Endothelial cell of umbilical vein (primary cell): ENCODE measurements at regions not wholly inside any gene's neighbourhood (a gene's known extent, or its start where the extent isn't known, plus 50 kb on each side); places are given as distances from the start of the nearest gene placed in this dataset.

Experiments used
- BruUV-seq: library from RNA; stranded (reverse); fragments of 400-500 nt; replicated peaks from 2 replicates; lab custom pipeline; 2021; lab: Mats Ljungman, UMichigan
- CTCF ChIA-PET: fragments of 300-600, 350-600 bp; sonication (Branson Sonifier 250); formaldehyde crosslinking; loops from one replicate; lab custom pipeline; 2021; ENCODE audit warnings: antibody characterized with exemption, inconsistent platforms; lab: Charles Lee
- POLR2A ChIA-PET: fragments of 300-600, 350-600 bp; sonication (Branson Sonifier 250); formaldehyde crosslinking; loops from one replicate; lab custom pipeline; 2021; ENCODE audit warnings: antibody characterized with exemption, inconsistent platforms; lab: Charles Lee
- DNase-seq: peaks from one replicate; pipeline ENCODE4 v3.0.0-alpha.2; 2011; ENCODE audit warnings: low read depth, low spot score
- FAIRE-seq: peaks from 2 replicates; lab custom pipeline; 2011; peaks lifted over from hg19 to GRCh38; lab: Jason Lieb, UNC
- H2AFZ ChIP-seq: 2 replicates; pipeline ENCODE4 v1.6.0; 2012; ENCODE audit warnings: low read depth, low read length, control low read depth, inconsistent platforms
- H3K27ac ChIP-seq: 2 replicates; pipeline ENCODE4 v1.5.1; 2011; ENCODE audit warnings: low read depth, mild to moderate bottlenecking, control low read depth, low read length, moderate library complexity; ENCODE audit not compliant: insufficient read depth
- H3K27me3 ChIP-seq, 2 experiments: 2 replicates each; pipeline versions ENCODE4 v1.6.0 to v1.6.1; 2011; ENCODE audit warnings: low read length in 2 of 2, mixed read lengths in 1 of 2; ENCODE audit not compliant: control insufficient read depth in 2 of 2, insufficient read depth in 2 of 2
- H3K36me3 ChIP-seq, 2 experiments: 2 replicates in 1 of 2; 3 replicates in 1 of 2; pipeline ENCODE4 v1.5.1; 2011; ENCODE audit warnings: low read length in 2 of 2, mild to moderate bottlenecking in 1 of 2, moderate library complexity in 1 of 2; ENCODE audit not compliant: control insufficient read depth in 2 of 2, insufficient read depth in 2 of 2; ENCODE audit errors: extremely low read depth in 1 of 2
- H3K4me1 ChIP-seq: 3 replicates; pipeline ENCODE4 v1.5.1; 2011; ENCODE audit warnings: mild to moderate bottlenecking, low read length; ENCODE audit not compliant: control insufficient read depth, insufficient read depth; ENCODE audit errors: extremely low read depth
- H3K4me2 ChIP-seq: 2 replicates; pipeline ENCODE4 v1.6.1; 2011; ENCODE audit warnings: low read length, control low read depth, mixed read lengths; ENCODE audit not compliant: insufficient read depth
- H3K4me3 ChIP-seq, 3 experiments: fragments of 200-600 bp in 1 of 3; sonication (generic), shearing (Covaris generic) in 1 of 3; replicated peaks in 1 of 3; 2 replicates each; pipeline ENCODE4 v1.5.1; 2011 to 2016; ENCODE audit warnings: control low read depth in 3 of 3, low read length in 3 of 3, mild to moderate bottlenecking in 2 of 3, inconsistent platforms in 1 of 3, low read depth in 1 of 3, moderate library complexity in 1 of 3; ENCODE audit not compliant: insufficient read depth in 1 of 3
- H3K79me2 ChIP-seq: 2 replicates; pipeline ENCODE4 v1.6.0; 2012; ENCODE audit warnings: low read length, inconsistent platforms; ENCODE audit not compliant: control insufficient read depth, insufficient read depth
- H3K9ac ChIP-seq: replicated peaks from 2 replicates; pipeline ENCODE3; 2011; ENCODE audit warnings: low read length, control low read depth; ENCODE audit not compliant: insufficient read depth; ENCODE audit errors: extremely low read depth
- H3K9me1 ChIP-seq: replicated peaks from 3 replicates; pipeline ENCODE4 v1.6.0; 2011; ENCODE audit warnings: mild to moderate bottlenecking, low read length; ENCODE audit not compliant: control insufficient read depth, insufficient read depth; ENCODE audit errors: extremely low read depth
- H3K9me3 ChIP-seq: replicated peaks from 2 replicates; pipeline ENCODE4 v1.5.1; 2012; ENCODE audit warnings: low read length, inconsistent platforms; ENCODE audit not compliant: control insufficient read depth, insufficient read depth
- H4K20me1 ChIP-seq: replicated peaks from 2 replicates; pipeline ENCODE3; 2011; ENCODE audit warnings: mild to moderate bottlenecking, low read length; ENCODE audit not compliant: control insufficient read depth, insufficient read depth; ENCODE audit errors: extremely low read depth
- CTCF ChIP-seq, 2 donors: IDR thresholded peaks; 1 replicate in 1 of 2; 2 replicates in 1 of 2; pipeline ENCODE4 v1.5.1; 2011; ENCODE audit warnings: low read length in 2 of 2, mild to moderate bottlenecking in 2 of 2, moderate library complexity in 2 of 2, control low read depth in 1 of 2, inconsistent platforms in 1 of 2, low read depth in 1 of 2; ENCODE audit not compliant: insufficient read depth in 1 of 2; ENCODE audit errors: extremely low read depth in 1 of 2
- EZH2 ChIP-seq: IDR thresholded peaks from 2 replicates; pipeline ENCODE4 v1.6.1; 2012; ENCODE audit warnings: borderline replicate concordance, low read depth, mild to moderate bottlenecking, moderate library complexity, low read length, inconsistent platforms; ENCODE audit not compliant: severe bottlenecking
- FOS ChIP-seq: IDR thresholded peaks from 2 replicates; pipeline ENCODE4 v1.6.1; 2011; ENCODE audit warnings: mild to moderate bottlenecking, low read length, moderate library complexity, borderline replicate concordance; ENCODE audit not compliant: insufficient read depth
- GATA2 ChIP-seq: IDR thresholded peaks from 2 replicates; pipeline ENCODE4 v1.7.0; 2011; ENCODE audit warnings: low read depth, mild to moderate bottlenecking, moderate library complexity, mixed read lengths, low read length; ENCODE audit not compliant: insufficient read length, insufficient read depth
- JUN ChIP-seq: IDR thresholded peaks from 2 replicates; pipeline ENCODE4 v1.6.1; 2011; ENCODE audit warnings: borderline replicate concordance, low read depth; ENCODE audit not compliant: insufficient read length, insufficient read depth
- MAX ChIP-seq: IDR thresholded peaks from 2 replicates; pipeline ENCODE4 v1.6.1; 2011; ENCODE audit not compliant: insufficient read depth, insufficient read length
- MYC ChIP-seq: IDR thresholded peaks from one replicate; pipeline ENCODE4 v1.6.1; 2011; ENCODE audit warnings: mild to moderate bottlenecking, low read depth, low read length
- POLR2A ChIP-seq: IDR thresholded peaks from 2 replicates; pipeline ENCODE4 v1.6.1; 2012; ENCODE audit warnings: low read depth, mild to moderate bottlenecking, control low read depth, low read length
- POLR2AphosphoS5 ChIP-seq: IDR thresholded peaks from 2 replicates; pipeline ENCODE4 v1.6.1; 2012; ENCODE audit warnings: low read depth, mild to moderate bottlenecking, control low read depth, low read length, moderate library complexity; ENCODE audit not compliant: insufficient read depth
- dilution Hi-C: fragments of 300-500 bp; cut with MboI; formaldehyde crosslinking; loops from one replicate; pipeline ENCODE4 v1.15.0; 2019; ENCODE audit warnings: low sequenced_read_pairs; ENCODE audit not compliant: extremely low pct_ligation_motif_present
- intact Hi-C: fragments of 100-400 bp; cut with micrococcal nuclease; formaldehyde crosslinking; loops from one replicate; pipeline ENCODE4 v1.10.0; 2022

- Histone ChIP-seq H3K9me1 (no peaks in the 10 kb centered on the region), H4K20me1 (no peaks in the 10 kb centered on the region), H3K4me2 (no peak overlapping the region), H3K27me3 (no peaks in the 10 kb centered on the region), H3K9ac (no peak overlapping the region), H3K27ac (no peak overlapping the region), H2AFZ (no peak overlapping the region), H3K79me2 (no peaks in the 10 kb centered on the region), H3K9me3 (no peaks in the 10 kb centered on the region), H3K36me3 (peaks cover 4 to 31% of the 10 kb centered on the region in 2 experiments), H3K4me1 (no peaks in the 10 kb centered on the region), H3K4me3 (no peak overlapping the region)
- intact Hi-C loops (no loop called here), dilution Hi-C loops (no loop called here)
- FAIRE-seq, result no peak
- CTCF ChIA-PET, result interaction anchor here (1.5 kb wide), 1 partner anchor 195 kb away, joined by 3 read pairs; no protein-coding TSS in a partner anchor
- no TSS peak for BruUV-seq
- no peak for TF ChIP-seq CTCF (IDR thresholded peaks at IDR 0.05; ENCODE audit: extremely low read depth in 1 of 2, insufficient read depth in 1 of 2, low read depth in 1 of 2, low read length in 2 of 2)
- TF ChIP-seq FOS, result no peak
- DNase-seq, result no peak
- POLR2A ChIA-PET, result no interaction called here
These were observed 104.4 kb downstream of the CYRIA start for GRCh38 chr2:16561251-16561650.

DNA sequence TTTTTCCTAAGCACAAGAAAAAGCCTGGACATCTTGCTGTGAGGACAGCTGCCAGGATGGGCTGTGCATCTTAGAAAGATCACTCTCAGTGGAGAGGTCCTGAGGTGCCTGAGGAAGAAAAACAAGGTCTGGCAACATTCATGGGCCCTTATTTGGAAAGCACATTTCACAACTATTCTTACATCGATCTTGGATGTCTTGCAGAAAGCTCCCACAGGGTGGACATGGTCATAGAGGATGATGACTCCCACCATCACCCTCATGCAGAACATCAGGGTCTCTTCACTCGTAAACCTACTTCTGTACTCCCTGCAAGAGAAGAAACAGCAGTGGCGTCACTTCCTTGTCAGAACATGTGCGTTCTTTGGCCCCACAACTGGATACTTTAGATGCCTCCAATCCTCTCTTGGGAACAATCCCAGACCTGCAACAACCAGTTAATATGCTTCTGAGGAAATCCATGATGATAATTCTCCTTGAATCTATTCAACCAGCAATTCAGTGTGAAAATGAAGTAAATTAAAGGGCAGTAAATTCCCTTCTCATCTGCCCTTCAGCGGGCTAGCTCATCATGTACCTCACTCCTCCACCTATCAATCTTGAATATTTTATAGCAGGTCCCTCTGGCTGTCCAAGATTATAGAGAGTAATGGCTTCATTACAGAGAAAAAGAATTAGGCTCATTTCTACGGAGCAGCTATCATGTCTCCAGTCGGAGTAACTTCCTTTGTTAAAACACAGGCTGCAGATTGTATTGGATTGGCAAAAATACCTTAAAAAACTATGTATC, 106.2 kb downstream of the CYRIA start:
- DNase-seq, result no peak
- no peaks in the 10 kb centered on the region for H4K20me1 ChIP-seq
- H3K79me2 ChIP-seq, result no peaks in the 10 kb centered on the region
- intact Hi-C loops, result no loop called here
- no peaks in the 10 kb centered on the region for H3K9me1 ChIP-seq
- no peak overlapping the region for H3K27ac ChIP-seq
- no peaks in the 10 kb centered on the region for H3K27me3 ChIP-seq
- peaks cover 7 to 33% of the 10 kb centered on the region in 2 experiments for H3K36me3 ChIP-seq
- POLR2A ChIA-PET, result no interaction called here
- no peaks in the 10 kb centered on the region for H3K4me1 ChIP-seq
- CTCF ChIA-PET, result no interaction called here
- no peak overlapping the region for H3K4me3 ChIP-seq
- dilution Hi-C loops, result no loop called here
- FAIRE-seq, result no peak
- TF ChIP-seq FOS (no peak), MAX (no peak), EZH2 (no peak), CTCF (IDR thresholded peaks at IDR 0.05; ENCODE audit: extremely low read depth in 1 of 2, insufficient read depth in 1 of 2, low read depth in 1 of 2, low read length in 2 of 2) (no peak), POLR2AphosphoS5 (no peak), JUN (no peak), POLR2A (no peak), MYC (no peak), GATA2 (no peak)
- H3K9me3 ChIP-seq, result no peaks in the 10 kb centered on the region
- no peak overlapping the region for H3K4me2 ChIP-seq
- no TSS peak for BruUV-seq
- no peak overlapping the region for H2AFZ ChIP-seq
- no peak overlapping the region for H3K9ac ChIP-seq
